NCI-H446 treated with DMSO at 0.1 percent for 48 hours (cell line): ENCODE measurements at regions not wholly inside any gene's neighbourhood (a gene's known extent, or its start where the extent isn't known, plus 50 kb on each side); places are given as distances from the start of the nearest gene placed in this dataset.
A peak's percentile ranks its signal among the peaks of the same experiment; 100 is the strongest.

Source experiments
- DNase-seq: peaks from one replicate; lab custom pipeline; 2025; lab: John Stamatoyannopoulos, UW

GRCh38 chr12:42794806-42795205 is 205.3 kb upstream of the PRICKLE1 start:
- DNase-seq: no peak

DNA sequence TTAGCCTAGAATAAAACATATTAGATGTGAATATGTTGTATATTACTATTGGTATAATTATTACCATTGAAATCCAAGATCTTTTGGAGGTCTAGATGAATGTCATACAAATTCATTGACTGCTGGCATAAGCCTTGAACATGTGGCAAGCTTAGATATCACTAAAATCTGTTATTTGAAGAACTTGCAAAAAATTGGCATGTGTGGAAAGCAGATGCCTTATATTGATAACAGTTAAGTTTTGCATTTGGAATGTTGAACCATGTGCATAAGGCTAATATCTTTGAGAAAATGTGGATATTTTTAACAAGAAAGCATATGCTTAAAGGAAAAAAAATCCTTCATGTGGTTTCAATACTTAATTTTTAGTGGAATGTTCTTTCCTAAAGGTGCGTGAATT is 203.6 kb upstream of the PRICKLE1 start:
- DNase-seq: no peak

DNA sequence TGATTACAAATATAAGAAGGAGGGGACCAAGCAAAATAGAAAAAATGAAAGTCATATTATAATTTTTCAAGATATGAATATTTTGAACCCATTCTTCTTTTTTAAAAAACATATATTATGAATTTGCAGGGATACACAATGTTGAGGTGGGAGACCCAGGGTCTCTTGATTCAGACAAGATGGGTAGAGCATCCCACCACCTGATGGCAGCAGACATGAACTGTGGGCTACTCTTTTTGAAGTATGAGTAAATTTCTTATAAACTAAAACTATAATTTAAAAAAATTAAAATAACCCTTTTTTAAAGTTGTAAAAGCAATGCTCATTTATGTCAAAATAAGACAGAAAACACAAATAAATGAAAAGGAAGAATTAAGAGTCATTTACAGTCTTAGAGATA is 202.7 kb upstream of the PRICKLE1 start:
- DNase-seq: no peak

GRCh38 chr12:42791399-42791798 is 201.9 kb upstream of the PRICKLE1 start:
- no peak for DNase-seq

DNA sequence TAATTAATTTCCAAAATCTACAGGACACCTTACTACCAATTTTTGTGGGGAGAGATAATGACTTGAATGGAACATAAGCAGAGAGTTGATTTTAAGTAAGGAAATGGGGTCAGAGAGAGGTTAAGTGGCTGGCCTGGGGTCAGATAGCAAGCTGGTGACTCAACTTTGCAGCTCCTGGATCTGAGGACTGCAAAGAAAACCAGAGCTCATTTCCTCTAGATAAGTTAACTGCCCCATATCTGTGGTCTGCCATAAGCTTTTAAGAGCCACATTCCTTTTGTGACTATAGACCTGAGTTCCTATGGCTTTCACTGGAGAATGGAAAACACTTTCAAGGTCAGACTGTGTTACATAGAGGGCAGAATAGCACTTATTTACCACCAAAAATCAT is 201.2 kb upstream of the PRICKLE1 start:
- no peak for DNase-seq

DNA sequence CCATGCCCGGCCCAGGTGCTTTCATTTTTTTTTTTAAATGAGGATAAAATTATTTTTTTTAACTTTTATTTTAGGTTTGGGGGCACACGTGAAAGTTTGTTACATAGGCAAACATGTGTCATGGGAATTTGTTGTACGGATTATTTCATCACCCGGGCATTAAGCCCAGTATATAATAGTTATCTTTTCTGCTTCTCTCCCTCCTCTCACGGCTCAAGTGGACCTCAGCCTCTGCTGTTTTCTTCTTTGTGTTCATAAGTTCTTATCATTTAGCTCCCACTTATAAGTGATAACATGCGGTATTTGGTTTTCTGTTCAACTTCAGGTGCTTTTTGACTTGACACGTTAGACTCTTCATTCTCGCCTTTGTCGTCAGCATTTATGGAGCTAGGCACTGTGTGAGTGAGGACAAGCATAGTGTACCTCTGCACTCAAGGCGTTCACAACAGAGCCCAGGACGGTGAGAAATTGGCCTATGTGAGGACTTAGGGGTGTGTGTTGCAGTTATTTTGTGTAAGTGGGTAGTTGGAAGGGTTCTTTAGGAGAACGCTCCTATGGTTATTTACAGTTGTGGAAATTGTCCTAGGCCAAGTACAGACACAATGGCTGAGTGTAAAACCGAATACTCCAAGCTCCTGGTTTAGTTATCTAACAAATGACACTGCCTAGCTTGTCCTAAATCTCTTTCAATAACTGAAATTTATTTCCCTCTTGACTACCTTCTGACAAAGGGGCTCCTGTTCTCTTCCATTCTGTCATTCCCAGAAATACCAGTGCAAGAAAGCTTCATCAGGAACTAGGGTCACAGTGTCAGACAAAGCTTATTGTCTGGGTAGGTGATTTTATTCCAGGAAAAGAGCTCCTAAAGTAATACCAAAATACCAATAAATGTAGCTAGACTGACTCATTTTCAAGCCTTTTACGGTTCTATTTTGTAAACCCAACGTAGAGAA is 200.5 kb upstream of the PRICKLE1 start:
- no peak for DNase-seq

DNA sequence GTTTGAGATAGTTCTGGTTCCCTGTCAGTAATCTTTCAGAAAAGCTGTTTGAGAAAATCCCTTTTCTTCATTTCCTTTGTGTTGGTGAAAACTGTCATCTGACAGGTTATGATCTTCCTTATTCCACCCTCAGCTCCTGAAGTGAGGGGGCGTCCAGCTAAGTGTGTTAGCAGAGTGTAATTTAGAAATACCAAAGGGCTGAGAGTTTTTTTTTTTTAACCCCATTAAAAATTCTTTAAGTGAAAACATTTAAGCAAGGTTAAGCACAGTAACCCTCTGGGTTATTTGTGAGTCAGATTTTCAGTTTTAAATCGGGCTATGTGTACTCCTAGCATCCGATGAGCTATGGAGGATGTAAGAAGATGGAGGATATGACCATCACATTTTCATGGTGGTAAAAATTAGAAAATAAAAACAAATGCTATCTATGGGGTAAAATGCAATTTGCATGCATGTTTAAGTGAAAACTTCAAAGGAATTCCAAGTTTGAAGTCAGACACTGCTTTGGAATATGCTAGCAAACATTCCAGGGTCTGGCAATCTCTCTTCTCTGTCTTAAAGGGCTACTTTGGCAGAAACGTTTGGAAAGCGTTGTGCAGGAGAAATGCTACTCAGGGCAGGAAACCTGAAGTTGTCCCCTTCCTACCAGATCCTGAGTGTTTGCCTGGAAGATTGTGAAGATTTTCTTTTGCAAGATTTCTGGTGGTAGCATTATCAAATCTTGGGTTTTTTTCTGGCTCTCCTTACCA is 197.0 kb upstream of the PRICKLE1 start:
- DNase-seq: no peak

DNA sequence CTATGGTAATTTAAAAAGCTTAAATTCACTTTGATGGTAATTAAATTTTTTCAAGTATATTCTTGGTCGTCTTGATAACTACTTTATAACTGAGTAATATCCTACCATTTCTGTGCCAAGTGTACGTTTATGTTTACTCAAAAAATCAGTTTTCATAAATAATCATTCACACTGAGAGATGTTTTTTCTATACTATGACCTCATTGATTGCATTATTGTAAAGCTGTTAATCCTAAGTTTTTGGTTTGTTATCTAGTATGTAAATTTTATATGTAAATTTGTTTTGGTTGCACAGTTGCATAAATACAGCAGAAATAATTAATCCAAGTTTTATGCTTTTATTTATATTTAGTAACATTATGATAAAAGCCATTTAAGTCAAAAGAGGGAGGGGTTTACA is 196.4 kb upstream of the PRICKLE1 start:
- DNase-seq: no peak

DNA sequence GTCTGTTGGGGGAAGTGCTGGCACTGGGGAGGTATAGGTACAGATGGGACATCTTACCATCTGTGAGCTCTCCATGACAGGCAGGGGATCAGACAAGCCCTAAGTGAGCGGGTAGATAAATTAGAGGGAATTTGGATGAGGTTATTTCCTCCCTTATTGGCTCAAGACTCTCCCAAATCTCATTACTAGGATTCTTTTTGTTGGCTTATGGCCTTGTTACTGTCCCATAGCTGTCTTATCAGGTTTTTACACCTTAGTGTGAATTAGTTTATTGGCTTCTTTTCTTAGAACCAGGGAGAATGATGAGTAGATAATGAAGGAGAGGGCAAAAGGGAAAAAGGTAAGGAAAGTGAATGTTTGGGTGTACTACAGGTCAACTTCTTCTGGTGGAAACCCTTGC is 191.1 kb upstream of the PRICKLE1 start:
- peak; percentile 65 for DNase-seq

DNA sequence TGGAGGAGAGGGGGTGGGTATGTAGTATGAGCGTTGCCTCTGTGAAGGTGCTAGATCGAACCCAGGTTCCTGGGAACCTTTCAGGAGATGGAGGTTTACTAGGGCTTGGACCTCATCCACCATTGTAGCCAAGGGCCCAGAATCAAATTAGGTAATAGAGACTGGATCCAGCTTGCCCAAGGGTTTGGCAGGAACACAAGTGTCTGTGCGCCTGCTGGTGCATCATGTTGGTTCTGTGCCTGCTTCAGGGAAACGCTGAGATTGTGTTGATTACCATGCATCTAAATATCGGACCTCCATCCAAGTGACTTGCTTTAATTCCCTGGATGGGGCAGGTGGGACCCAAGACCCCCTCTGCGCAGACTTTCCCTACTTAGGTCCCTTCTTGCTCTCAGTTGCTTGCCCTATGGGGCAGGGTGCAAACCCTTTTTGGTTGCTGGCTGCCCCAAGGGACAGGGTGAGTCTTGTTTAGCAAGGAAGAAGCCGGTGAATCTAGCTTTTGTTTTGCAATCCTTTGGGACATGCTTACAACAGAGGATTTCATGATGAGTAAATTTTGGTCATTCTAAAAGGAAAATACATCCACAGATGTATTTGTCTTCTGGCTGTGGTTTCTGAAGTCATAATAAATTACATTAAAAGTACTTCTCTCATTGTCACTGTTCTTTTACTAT is 189.8 kb upstream of the PRICKLE1 start:
- peak; percentile 80 for DNase-seq

DNA sequence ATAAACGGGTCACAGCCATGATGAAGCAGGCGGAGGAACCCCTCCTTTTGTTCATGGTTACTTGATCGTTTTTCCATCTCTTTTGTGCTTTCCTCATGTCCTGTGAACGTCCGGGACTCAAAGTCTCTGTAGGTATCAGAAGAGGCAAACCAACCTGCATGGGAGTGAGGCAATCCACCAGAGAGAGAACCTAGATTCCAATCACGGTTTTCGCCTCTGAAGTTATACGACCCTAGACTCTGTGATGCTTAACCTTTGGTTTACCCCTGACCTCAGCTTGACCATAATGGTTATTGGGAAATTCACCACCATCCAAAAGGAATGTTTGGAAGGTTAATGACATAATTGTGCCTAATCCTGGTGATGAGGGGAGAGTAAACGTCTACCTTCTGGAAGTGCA is 186.8 kb upstream of the PRICKLE1 start:
- DNase-seq: no peak

- DNase-seq: no peak
Observed at GRCh38 chr12:42774238-42774637, 184.7 kb upstream of the PRICKLE1 start.

DNA sequence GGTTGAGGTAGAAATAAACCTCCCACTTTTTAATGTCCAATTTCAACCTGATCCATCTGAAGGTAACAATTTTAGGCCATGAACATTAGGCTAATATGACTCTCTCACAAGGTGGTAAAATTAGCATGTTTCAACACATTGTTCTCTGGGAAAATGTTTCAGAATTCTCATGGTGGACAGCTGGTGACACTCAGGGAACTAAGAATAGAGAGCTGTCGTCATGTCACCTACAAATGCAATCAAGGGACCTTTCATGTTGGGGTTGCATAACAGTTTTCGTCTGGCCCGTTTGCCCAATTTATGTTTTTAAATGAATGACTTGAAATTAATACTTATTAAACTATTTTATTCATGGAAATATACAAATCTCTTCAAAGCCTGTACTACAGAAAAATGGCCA is 180.7 kb upstream of the PRICKLE1 start:
- DNase-seq: no peak

GRCh38 chr12:42769455-42769854 is 179.9 kb upstream of the PRICKLE1 start:
- no peak for DNase-seq

- DNase-seq: no peak
Observed at GRCh38 chr12:42767998-42768397, 178.5 kb upstream of the PRICKLE1 start.

GRCh38 chr12:42767326-42767954 is 177.9 kb upstream of the PRICKLE1 start:
- no peak for DNase-seq

DNA sequence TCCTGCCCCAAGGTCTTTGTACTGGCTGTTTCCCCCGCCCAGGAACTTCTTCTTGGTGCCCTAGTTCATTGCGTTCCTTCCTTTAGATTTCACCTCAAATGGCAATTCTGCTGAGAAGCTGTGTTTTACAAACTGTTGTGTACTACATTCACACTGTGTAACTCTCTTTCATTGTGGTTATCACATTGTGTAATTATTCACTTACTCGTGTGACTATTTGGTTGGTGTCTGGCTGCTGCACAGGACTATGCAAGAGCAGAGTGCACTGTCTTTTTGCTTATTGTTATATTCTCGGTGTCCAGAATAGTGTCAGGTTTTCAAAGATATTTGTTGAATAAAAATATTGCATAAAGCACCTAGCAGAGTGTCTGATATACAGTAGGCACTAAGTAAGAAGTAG is 177.2 kb upstream of the PRICKLE1 start:
- DNase-seq: no peak

DNA sequence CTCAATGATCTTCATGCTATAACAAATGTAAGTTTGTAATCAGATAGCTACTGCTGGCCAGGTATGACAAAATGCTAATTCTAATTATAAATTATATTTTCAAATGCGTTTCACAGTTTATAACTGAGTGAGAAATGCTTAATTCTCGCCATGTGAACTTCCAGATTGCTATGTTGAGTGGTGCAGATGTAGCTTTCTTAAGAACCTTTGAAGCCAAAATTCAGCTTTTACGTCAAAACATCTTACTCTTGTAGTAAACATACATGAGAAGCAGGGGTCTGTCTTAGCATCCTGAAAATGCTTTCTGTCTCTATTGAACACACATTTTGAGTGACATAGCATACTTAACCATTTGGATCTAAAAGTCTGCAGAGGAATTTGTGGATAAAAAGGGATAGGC is 176.5 kb upstream of the PRICKLE1 start:
- DNase-seq: no peak

DNA sequence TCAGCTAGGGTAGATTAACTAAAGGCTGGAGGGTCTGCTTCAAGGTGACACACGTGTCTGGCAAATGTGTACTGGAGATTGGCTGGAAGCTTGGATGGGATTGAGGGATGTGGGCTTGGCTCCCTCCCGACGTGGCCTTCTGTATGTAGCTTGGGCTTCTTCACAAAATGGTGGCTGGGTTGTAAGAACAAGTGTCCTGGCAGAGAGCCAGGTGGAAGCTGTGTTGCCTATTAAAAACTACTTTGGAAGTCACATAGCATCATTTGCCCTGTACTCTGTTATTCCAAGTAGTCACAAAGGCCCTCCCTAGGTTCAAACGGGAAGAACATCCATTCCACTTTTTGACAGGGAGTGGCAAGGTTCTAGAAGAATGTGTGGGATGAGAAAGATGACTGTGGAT is 174.1 kb upstream of the PRICKLE1 start:
- DNase-seq: no peak

DNA sequence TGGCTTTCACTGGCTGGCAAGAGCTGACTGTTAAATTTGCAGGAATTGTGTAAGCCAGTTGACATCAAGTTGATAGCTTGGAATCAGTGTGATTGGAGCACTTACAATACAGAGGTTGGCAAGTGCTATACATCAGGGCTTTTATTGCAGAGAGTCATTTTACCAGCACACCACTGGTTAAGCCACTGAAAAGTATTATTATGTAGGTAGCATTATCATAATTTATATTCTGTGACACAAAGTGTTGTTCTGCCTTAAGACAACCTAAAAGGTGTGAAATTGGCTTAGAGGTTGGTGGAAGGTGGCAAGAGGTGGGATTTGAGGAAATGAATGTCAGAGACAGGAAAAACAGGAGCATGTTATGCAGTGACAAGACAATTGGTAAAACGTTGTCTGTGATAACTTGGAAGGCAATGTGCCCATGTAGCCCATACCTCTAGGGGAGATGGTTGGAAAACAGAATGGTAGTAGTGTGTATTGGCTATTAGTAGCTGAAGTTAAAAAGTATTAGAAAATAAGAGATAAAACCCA is 172.9 kb upstream of the PRICKLE1 start:
- no peak for DNase-seq

GRCh38 chr12:42761601-42762350 is 172.2 kb upstream of the PRICKLE1 start:
- DNase-seq: no peak
